ENCODE measurements at regions not wholly inside any gene's neighbourhood (a gene's known extent, or its start where the extent isn't known, plus 50 kb on each side); places are given as distances from the start of the nearest gene placed in this dataset.

DNA sequence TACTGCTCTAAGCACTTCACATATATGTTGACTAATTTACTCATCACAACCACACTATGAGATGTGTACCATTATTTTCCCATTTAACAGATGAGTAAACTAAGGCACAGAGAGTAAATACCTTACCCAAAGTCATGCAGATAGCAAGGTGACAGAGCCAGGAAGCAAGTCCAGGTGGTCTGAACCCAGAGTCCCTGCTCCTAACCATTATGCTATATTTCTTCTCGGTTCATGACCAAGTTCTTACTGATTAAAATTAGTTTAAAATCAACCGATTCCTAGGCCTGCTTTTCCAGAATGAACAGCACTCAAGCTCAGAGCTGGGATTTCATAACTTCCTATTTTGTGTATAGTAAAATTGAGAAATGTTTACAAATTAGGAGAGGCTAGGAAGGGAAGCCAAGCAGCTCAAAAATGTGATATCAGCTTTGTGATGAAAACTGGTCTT lies 85.5 kb upstream of the EGLN3 start:
- no peak overlapping the region for H3K4me3 ChIP-seq (ENCODE audit: low read depth, low read length)
- TF ChIP-seq, protein P1, sequence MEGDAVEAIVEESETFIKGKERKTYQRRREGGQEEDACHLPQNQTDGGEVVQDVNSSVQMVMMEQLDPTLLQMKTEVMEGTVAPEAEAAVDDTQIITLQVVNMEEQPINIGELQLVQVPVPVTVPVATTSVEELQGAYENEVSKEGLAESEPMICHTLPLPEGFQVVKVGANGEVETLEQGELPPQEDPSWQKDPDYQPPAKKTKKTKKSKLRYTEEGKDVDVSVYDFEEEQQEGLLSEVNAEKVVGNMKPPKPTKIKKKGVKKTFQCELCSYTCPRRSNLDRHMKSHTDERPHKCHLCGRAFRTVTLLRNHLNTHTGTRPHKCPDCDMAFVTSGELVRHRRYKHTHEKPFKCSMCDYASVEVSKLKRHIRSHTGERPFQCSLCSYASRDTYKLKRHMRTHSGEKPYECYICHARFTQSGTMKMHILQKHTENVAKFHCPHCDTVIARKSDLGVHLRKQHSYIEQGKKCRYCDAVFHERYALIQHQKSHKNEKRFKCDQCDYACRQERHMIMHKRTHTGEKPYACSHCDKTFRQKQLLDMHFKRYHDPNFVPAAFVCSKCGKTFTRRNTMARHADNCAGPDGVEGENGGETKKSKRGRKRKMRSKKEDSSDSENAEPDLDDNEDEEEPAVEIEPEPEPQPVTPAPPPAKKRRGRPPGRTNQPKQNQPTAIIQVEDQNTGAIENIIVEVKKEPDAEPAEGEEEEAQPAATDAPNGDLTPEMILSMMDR (IDR thresholded peaks at IDR 0.05; ENCODE audit: low read depth, low read length, missing control alignments), result no peak
- H3K36me3 ChIP-seq (replicated peaks), result no peaks in the 10 kb centered on the region
- DNase-seq, result no peak
- no peak overlapping the region for H3K27ac ChIP-seq
- H3K27me3 ChIP-seq (replicated peaks), result no peaks in the 10 kb centered on the region
- in situ Hi-C loops (cut with HindIII; ENCODE audit: low pct_ligation_motif_present, low sequenced_read_pairs), result no loop called here

DNA sequence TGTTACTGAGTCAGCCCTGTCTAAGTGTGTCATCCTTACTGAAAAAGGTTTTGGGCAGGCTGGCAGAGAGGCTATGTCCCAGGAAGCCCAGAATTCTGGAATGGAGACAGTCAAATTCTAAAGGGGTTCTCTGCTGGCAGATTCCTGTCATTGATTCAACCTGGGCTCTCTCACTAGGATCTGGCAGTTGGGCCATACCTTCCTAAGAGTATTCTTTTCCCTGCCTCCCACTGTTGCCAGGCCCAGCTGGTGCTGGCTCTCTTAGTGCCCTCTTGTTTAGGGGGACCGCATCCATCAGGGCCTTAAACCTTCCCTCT lies 85.0 kb upstream of the EGLN3 start:
- H3K4me3 ChIP-seq (ENCODE audit: low read depth, low read length), result no peak overlapping the region
- TF ChIP-seq, protein P1 (IDR thresholded peaks at IDR 0.05; ENCODE audit: low read depth, low read length, missing control alignments), result no peak
- in situ Hi-C loops (cut with HindIII; ENCODE audit: low pct_ligation_motif_present, low sequenced_read_pairs), result no loop called here
- DNase-seq, result no peak
- H3K36me3 ChIP-seq (replicated peaks), result no peaks in the 10 kb centered on the region
- H3K27ac ChIP-seq, result no peak overlapping the region
- H3K27me3 ChIP-seq (replicated peaks), result no peaks in the 10 kb centered on the region

DNA sequence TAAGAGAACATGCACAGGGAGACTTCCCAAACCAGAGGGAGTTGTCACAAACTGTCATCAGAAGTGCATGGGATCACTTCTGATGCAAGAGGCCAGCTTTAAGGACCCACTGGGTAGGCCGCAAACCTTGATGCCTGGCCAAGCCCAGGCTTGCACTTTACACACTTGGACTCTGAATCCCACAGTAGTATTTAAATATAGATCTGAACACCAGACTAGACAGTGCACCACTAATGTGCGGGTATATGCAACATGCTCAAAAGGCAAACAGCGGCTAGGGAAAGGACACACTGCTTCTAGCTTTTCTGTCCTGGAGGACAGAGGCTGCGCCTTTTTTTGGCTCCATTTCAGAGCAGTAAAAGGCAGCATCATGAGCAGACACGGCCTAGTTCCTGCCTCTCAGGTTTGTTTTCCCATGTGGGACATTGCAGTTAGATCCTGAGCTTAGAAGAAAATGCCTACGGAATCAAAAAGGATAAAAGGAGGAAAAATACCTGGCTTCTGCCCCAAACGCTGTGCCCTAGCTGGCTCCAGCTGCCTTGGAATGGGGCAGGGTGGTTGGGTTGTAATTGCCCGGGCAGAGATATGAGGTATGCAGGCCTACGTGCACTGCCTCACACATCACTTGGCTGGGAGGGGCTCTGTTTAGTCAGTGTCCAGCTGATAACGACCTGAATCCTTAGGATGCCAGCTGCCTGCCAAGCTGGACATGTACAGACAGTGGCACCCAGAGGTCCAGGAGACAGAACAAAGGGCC lies 84.5 kb upstream of the EGLN3 start:
- Histone ChIP-seq H3K27me3 (replicated peaks) (no peaks in the 10 kb centered on the region), H3K36me3 (replicated peaks) (no peaks in the 10 kb centered on the region), H3K27ac (no peak overlapping the region), H3K4me3 (ENCODE audit: low read depth, low read length) (no peak overlapping the region)
- TF ChIP-seq, protein P1 (IDR thresholded peaks at IDR 0.05; ENCODE audit: low read depth, low read length, missing control alignments), result no peak
- no peak for DNase-seq
- in situ Hi-C loops (cut with HindIII; ENCODE audit: low pct_ligation_motif_present, low sequenced_read_pairs), result no loop called here

DNA sequence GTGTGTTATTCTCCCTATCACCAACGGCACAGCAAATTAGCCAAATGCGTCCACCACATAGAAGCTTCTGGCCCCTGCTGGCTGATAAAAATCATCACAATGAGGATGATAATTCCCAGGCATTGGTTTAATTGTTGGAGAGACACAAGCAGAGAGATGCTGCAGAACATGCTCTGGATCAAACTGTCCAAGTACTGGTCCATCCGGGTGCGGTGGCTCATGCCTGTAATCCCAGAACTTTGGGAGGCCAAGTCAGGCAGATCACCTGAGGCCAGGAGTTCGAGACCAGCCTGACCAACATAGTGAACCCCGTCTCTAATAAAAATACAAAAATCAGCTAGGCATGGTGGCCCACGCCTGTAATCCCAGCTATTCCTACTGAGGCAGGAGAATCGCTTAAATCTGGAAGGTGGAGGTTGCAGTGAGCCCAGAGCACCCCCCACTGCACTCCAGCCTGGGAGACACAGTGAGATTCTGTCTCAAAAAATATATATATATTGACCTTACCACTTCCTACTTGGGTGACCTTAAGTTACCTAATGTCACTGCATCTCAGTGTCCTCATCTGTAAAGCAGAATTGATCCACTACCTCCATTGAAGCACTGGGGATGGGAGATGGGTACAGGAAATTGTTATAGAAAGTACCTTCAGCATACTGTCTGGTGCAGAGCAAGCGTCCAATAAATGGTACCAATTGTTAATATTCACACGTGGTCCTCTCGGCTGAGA lies 83.7 kb upstream of the EGLN3 start:
- no peaks in the 10 kb centered on the region for H3K27me3 ChIP-seq (replicated peaks)
- H3K27ac ChIP-seq, result no peak overlapping the region
- in situ Hi-C loops (cut with HindIII; ENCODE audit: low pct_ligation_motif_present, low sequenced_read_pairs), result no loop called here
- TF ChIP-seq, protein P1 (IDR thresholded peaks at IDR 0.05; ENCODE audit: low read depth, low read length, missing control alignments), result no peak
- DNase-seq, result no peak
- H3K4me3 ChIP-seq (ENCODE audit: low read depth, low read length), result no peak overlapping the region
- H3K36me3 ChIP-seq (replicated peaks), result no peaks in the 10 kb centered on the region

DNA sequence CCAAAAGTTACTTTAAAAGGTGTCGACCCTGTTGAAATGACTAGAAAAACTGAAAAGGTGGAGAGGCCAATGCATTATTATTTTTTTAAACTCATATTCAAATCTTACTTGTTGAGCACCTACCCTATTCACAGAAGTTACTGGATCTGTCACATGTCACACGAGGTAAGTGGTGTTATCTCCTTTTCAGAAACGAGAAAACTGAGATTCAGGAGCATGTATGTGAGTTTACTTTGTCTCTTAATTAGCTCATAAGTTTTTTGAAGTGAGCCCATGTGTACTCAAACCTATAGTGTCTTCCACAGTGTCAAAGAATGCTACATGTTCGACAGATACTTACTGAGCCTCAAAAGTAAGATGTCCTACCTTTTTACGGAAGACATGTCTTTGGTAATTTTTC lies 81.8 kb upstream of the EGLN3 start:
- Histone ChIP-seq H3K36me3 (replicated peaks) (no peaks in the 10 kb centered on the region), H3K27ac (no peak overlapping the region), H3K27me3 (replicated peaks) (no peaks in the 10 kb centered on the region), H3K4me3 (ENCODE audit: low read depth, low read length) (no peak overlapping the region)
- DNase-seq, result no peak
- TF ChIP-seq, protein P1 (IDR thresholded peaks at IDR 0.05; ENCODE audit: low read depth, low read length, missing control alignments), result no peak
- in situ Hi-C loops (cut with HindIII; ENCODE audit: low pct_ligation_motif_present, low sequenced_read_pairs), result no loop called here

Data from brain microvascular endothelial cell (primary cell).